DOHH2 (cell line): ENCODE measurements at regions not wholly inside any gene's neighbourhood (a gene's known extent, or its start where the extent isn't known, plus 50 kb on each side); places are given as distances from the start of the nearest gene placed in this dataset.
A peak's percentile ranks its signal among the peaks of the same experiment; 100 is the strongest.

Experiments used
- H3F3A ChIP-seq: fragments of 200-600 bp; sonication (generic), shearing (Covaris generic); 2 replicates; pipeline ENCODE4 v1.6.0; 2016; ENCODE audit warnings: antibody characterized with exemption, mild to moderate bottlenecking; ENCODE audit not compliant: control insufficient read depth, insufficient read depth
- H3K27ac ChIP-seq: fragments of 200-600 bp; sonication (generic); 2 replicates; pipeline ENCODE4 v1.5.1; 2014; ENCODE audit warnings: low read depth, mild to moderate bottlenecking, low read length, moderate library complexity
- H3K27me3 ChIP-seq: fragments of 200-600 bp; sonication (generic); 2 replicates; pipeline ENCODE4 v1.6.1; 2014; ENCODE audit warnings: mild to moderate bottlenecking, low read length, mixed read lengths; ENCODE audit not compliant: control insufficient read depth
- H3K36me3 ChIP-seq: fragments of 200-600 bp; sonication (generic); 2 replicates; pipeline ENCODE4 v1.6.1; 2014; ENCODE audit warnings: mild to moderate bottlenecking, low read length, moderate library complexity, mixed read lengths; ENCODE audit not compliant: control insufficient read depth
- H3K4me1 ChIP-seq: fragments of 200-600 bp; sonication (generic); 2 replicates; pipeline ENCODE4 v1.6.1; 2014; ENCODE audit warnings: mild to moderate bottlenecking, low read length, mixed read lengths; ENCODE audit not compliant: control insufficient read depth
- H3K4me2 ChIP-seq: fragments of 200-600 bp; sonication (generic); 2 replicates; pipeline ENCODE4 v1.6.0; 2014; ENCODE audit warnings: mild to moderate bottlenecking, low read length, moderate library complexity
- H3K4me3 ChIP-seq: fragments of 200-600 bp; sonication (generic); 2 replicates; pipeline ENCODE4 v1.5.1; 2014; ENCODE audit warnings: mild to moderate bottlenecking, low read length, mixed read lengths
- H3K79me2 ChIP-seq: fragments of 200-600 bp; sonication (generic); 2 replicates; pipeline ENCODE4 v1.6.1; 2014; ENCODE audit warnings: mild to moderate bottlenecking, low read length, mixed read lengths; ENCODE audit not compliant: control insufficient read depth
- H3K9me2 ChIP-seq: fragments of 200-600 bp; sonication (generic); replicated peaks from 2 replicates; pipeline ENCODE4 v1.6.1; 2014; ENCODE audit warnings: mild to moderate bottlenecking, low read length, mixed read lengths; ENCODE audit not compliant: control insufficient read depth
- H3K9me3 ChIP-seq: fragments of 200-600 bp; sonication (generic); 2 replicates; pipeline ENCODE4 v1.6.1; 2014; ENCODE audit warnings: antibody characterized with exemption, low read length, mixed read lengths; ENCODE audit not compliant: control insufficient read depth, insufficient read depth
- H4K20me1 ChIP-seq: fragments of 200-600 bp; sonication (generic); 2 replicates; pipeline ENCODE4 v1.6.0; 2014; ENCODE audit warnings: low read depth, mild to moderate bottlenecking, antibody characterized with exemption, low read length, moderate library complexity; ENCODE audit not compliant: control insufficient read depth, insufficient read depth
- EZH2phosphoT487 ChIP-seq: fragments of 200-600 bp; sonication (generic); IDR thresholded peaks from 2 replicates; pipeline ENCODE4 v1.6.1; 2017; ENCODE audit warnings: borderline replicate concordance, mild to moderate bottlenecking, antibody characterized with exemption, low read length, moderate library complexity, mixed read lengths
- TF ChIP-seq, protein P1 (sequence below): fragments of 200-600 bp; sonication (generic); IDR thresholded peaks from one replicate; pipeline ENCODE4 v1.5.1; 2014; ENCODE audit warnings: antibody characterized with exemption, mild to moderate bottlenecking, low read depth, low read length; ENCODE audit not compliant: poor library complexity, severe bottlenecking

DNA sequence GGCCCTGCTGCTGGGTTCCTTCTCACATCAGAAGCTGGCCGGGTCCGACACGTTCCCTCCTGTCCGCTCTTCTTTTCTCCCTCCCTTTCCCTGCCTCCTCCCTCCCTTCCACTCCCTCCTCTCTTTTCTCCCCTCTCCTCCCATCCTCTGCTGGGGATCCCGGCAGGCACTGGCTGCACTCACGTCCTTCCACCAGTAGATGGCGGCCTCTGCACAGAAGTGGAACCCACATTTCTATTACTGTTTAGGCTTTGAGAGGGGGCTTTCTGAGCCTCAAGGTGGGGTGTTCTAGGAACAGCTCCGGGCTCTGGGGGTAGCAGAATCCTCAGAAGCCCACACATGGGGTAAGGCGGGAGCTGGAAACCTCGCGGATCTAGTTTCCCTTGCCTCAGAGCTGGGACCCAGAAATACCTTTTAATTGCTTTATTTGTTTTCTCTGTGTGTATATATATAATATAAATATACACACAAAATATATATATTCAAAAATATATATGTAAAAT is 294.2 kb downstream of the ZNF536 start:
- TF ChIP-seq, protein P1, sequence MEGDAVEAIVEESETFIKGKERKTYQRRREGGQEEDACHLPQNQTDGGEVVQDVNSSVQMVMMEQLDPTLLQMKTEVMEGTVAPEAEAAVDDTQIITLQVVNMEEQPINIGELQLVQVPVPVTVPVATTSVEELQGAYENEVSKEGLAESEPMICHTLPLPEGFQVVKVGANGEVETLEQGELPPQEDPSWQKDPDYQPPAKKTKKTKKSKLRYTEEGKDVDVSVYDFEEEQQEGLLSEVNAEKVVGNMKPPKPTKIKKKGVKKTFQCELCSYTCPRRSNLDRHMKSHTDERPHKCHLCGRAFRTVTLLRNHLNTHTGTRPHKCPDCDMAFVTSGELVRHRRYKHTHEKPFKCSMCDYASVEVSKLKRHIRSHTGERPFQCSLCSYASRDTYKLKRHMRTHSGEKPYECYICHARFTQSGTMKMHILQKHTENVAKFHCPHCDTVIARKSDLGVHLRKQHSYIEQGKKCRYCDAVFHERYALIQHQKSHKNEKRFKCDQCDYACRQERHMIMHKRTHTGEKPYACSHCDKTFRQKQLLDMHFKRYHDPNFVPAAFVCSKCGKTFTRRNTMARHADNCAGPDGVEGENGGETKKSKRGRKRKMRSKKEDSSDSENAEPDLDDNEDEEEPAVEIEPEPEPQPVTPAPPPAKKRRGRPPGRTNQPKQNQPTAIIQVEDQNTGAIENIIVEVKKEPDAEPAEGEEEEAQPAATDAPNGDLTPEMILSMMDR, result peak; percentile 89
- TF ChIP-seq EZH2phosphoT487, result no peak
- Histone ChIP-seq H3F3A (no peaks in the 10 kb centered on the region), H3K79me2 (no peaks in the 10 kb centered on the region), H4K20me1 (no peaks in the 10 kb centered on the region), H3K9me3 (no peaks in the 10 kb centered on the region), H3K27me3 (no peaks in the 10 kb centered on the region), H3K4me2 (no peak overlapping the region), H3K9me2 (no peaks in the 10 kb centered on the region), H3K4me1 (no peaks in the 10 kb centered on the region), H3K27ac (no peak overlapping the region), H3K36me3 (no peaks in the 10 kb centered on the region), H3K4me3 (no peak overlapping the region)

DNA sequence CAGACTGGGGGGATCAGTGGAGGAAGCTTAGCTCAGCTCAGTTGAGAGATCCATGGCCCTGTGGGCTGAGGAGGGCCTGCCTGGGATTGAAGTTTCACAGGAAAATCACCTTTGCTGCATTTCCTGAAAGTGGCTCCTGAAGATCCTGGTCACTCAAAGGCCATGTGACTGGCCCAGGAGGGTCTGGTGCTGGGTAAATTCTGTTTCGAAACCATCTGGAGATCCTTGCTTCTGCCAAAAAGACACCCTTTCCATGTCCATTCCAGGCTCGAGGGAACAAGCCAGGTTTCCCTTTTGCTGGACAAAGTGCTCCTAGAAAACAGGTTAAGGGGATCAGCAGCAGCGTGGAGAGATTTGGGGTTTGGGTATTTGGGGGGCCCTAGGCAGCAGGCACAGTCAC is 293.3 kb downstream of the ZNF536 start:
- Histone ChIP-seq H3K36me3 (no peaks in the 10 kb centered on the region), H3F3A (no peaks in the 10 kb centered on the region), H3K9me3 (no peaks in the 10 kb centered on the region), H3K4me2 (no peak overlapping the region), H3K9me2 (no peaks in the 10 kb centered on the region), H3K4me3 (no peak overlapping the region), H3K79me2 (no peaks in the 10 kb centered on the region), H4K20me1 (no peaks in the 10 kb centered on the region), H3K4me1 (no peaks in the 10 kb centered on the region), H3K27me3 (no peaks in the 10 kb centered on the region), H3K27ac (no peak overlapping the region)
- TF ChIP-seq, protein P1, result no peak
- no peak for TF ChIP-seq EZH2phosphoT487

DNA sequence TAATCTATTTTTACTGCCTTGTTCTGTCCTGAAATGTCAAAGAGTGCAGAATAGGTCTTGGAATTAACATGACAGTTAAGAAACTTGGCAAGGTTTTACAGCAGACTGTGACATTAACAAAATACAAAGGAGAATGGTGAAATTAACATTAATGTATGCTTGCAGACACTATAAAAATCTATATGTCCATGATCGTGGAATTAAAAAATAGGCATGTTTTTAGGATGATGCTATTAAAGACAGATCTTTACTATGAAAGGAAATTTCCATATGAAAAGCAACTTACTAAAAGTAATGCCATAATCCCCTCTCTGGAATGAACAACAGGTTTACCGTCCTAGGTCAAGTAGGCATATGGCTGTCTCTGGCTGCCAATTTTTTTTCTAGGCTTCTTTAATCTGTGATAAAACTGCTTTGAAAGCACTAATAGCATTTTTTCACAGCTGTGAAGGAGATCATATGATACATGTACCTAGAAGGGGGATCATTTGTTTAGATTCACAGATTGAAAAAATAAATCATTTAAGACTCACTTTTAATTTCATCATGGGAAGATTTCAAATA is 291.5 kb downstream of the ZNF536 start:
- no peaks in the 10 kb centered on the region for H3K9me3 ChIP-seq
- H3K27me3 ChIP-seq, result no peaks in the 10 kb centered on the region
- H3K4me3 ChIP-seq, result no peak overlapping the region
- no peak overlapping the region for H3K4me2 ChIP-seq
- no peaks in the 10 kb centered on the region for H4K20me1 ChIP-seq
- H3K27ac ChIP-seq, result no peak overlapping the region
- no peaks in the 10 kb centered on the region for H3K4me1 ChIP-seq
- H3K9me2 ChIP-seq, result no peaks in the 10 kb centered on the region
- no peaks in the 10 kb centered on the region for H3K79me2 ChIP-seq
- no peaks in the 10 kb centered on the region for H3K36me3 ChIP-seq
- H3F3A ChIP-seq, result no peaks in the 10 kb centered on the region
- TF ChIP-seq EZH2phosphoT487, result no peak
- TF ChIP-seq, protein P1, result no peak
